Daoy (cell line): ENCODE measurements at regions not wholly inside any gene's neighbourhood (a gene's known extent, or its start where the extent isn't known, plus 50 kb on each side); places are given as distances from the start of the nearest gene placed in this dataset.
"Not testable (repeated sequence)": the region's sequence is repeated elsewhere in the genome, so short reads cannot be mapped to it uniquely, and the experiment has no call there.

Experiments used
- DNase-seq: peaks from one replicate; pipeline ENCODE4 v3.0.0-alpha.2; 2015; ENCODE audit warnings: low read depth

DNA sequence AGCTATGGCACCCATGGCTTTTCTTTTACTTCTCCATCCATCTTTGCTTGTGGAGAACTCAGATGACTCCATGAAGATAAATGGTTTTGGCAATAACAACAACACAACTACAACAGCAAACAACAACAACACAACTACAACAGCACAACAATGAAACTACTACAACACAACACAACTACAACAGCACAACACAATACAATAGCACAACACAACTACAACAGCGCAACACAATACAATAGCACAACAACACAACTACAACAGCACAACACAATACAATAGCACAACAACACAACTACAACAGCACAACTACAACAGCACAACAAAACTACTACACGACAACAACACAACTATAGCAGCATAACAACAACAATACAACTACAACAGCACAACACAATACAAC is 569.4 kb downstream of the TOX3 start:
- DNase-seq, result not testable (repeated sequence)

DNA sequence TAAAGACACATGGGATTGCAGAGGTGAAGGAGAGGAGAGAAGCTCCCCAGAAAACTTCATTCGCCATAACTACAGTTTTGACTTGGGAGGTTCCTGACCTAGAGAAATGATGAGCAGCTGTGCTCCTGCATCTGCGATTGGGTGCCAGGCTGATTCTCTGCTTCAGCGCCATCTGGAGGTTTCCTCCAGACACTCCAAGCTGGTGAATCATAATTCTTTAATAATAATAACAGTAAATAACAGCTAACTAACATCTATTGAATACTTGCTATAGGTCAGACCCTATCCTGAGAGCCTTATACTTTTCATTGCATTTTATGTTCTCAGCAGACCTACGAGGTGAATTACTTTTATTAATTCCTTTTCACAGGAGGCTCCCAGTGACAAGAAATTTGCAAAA is 575.8 kb downstream of the TOX3 start:
- no peak for DNase-seq

DNA sequence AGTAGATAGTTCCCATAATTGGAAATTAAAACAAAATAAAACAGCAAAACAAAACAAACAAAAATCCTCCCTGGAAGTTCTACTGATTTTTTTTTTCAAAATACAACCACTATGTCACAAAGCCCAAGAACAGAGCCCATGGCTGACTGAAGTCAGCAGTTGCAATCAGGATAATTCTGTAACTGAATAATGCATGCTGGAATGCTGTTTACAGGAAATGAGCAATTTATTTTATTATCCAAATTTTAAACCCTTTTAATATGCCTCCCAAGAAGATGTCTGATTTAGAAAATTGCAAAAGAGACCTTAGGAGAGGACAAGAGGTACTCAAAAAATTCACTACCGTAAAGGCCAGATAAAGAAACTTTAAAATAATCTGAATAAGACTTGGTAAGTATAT is 578.2 kb downstream of the TOX3 start:
- DNase-seq, result no peak

DNA sequence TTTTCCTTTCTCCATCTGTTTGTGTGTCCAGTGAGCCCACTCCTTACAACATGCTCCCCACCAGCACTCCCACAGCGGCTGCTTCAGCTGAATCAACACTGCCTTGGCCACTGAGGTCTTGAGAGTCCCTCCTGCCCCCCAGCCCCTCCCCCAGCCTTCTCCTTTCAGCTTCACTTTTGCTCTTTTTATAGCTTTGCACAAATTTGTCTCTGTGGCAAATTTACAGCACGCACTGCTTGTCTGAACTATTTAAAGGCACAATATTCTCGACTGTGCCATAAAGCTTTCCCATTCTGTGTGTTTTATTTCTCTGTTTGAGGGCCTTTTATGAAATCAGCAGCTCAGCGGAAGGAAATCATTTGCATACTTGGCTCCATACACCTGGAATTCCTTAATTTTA is 579.3 kb downstream of the TOX3 start:
- DNase-seq, result no peak

DNA sequence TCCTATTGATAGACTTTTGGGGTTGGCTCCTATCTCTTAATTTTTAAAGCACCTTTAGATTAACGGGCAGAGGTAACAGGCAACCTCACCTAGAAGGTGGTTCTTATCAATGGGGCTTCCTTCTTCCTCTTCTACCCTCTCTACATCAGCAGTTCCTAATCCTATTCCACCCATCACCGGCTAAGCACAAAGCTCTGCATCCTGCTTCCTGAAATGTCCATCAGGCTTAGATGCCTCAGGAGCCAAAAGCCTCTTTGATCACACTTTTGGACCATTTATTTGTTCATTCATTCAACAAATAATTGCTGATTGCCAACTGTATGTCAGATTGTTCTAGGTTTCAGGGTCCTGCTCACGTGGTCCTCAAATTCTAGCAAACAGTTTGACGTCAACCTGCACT is 586.0 kb downstream of the TOX3 start:
- DNase-seq, result no peak

DNA sequence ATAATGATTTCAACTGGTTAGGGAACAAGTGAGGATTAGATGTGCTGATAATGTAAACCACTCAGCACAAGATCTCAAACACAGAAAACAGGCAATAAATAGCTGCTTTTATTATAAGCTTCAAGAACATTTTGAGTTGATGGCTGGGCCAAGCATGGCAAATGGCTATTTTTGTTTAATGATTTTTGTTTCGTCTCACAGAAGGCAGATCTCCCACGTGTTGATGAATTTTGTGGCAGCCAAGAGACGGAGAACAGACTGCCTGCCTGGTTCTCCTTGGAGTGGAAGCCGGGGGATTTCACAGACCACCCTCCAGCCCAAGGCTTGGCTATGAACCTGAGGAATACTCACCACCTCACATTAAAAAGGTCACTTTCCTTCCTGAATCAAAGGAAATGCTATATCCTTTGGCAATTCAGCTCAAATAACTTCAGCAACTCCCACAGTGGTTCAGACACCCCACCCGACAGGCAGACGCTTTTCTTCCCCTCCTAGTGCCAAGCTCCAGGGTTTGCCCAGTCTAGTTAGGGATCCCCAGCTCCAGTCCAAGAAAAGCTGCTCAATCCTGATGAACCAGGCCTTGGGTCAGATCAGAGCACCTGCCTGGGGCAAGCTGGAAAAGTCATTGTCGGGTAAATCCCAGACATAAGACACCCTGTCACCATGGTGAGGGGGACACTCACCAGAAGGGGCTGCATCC is 593.5 kb downstream of the TOX3 start:
- DNase-seq, result no peak

DNA sequence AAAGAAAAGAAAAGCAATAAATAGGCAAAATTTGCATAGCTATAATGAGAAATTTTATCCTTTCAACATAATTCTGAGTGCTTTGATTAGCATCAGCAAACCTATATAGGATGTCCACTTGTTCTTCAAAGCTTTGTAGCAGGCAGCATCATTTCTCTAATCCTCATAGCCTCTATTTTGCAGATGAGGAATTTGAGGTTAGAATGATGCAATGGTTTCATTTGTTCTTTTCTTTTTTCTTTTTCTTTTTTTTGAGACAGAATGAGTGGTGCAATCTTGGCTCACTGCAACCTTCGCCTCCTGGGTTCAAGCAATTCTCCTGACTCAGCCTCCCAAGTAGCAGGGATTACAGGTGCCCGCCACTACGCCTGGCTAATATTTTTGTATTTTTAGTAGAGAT is 594.4 kb downstream of the TOX3 start:
- DNase-seq, result no peak

DNA sequence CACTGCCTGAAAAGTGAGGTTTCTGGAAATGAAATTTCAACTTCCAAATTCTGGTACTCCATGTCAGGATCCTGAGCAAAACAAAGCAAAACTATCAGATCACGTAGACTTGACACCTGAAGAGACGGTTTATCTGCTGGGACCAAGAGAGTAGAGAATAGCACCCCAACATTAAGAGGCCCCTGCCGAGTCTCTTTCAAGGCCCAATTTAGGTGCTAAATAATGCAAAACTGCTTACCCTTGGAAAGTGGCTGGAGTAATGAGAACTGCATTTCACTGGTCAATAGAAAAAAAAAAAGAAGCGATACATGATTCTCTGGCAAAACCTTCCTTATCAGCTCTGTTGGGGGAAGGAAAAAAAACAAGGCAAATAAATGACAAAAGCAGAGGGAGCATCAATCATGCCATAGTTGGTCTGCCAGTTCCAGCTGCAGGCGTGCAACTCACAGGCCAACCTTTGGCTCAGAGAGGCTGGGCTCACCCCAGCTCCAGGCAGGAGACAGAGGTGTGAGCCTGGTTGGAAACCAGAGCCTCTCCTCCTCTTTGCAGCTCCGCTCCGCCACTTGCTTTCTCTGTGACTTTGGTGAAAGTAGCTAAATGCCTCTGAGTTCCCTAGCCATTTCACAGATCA is 595.2 kb downstream of the TOX3 start:
- no peak for DNase-seq

DNA sequence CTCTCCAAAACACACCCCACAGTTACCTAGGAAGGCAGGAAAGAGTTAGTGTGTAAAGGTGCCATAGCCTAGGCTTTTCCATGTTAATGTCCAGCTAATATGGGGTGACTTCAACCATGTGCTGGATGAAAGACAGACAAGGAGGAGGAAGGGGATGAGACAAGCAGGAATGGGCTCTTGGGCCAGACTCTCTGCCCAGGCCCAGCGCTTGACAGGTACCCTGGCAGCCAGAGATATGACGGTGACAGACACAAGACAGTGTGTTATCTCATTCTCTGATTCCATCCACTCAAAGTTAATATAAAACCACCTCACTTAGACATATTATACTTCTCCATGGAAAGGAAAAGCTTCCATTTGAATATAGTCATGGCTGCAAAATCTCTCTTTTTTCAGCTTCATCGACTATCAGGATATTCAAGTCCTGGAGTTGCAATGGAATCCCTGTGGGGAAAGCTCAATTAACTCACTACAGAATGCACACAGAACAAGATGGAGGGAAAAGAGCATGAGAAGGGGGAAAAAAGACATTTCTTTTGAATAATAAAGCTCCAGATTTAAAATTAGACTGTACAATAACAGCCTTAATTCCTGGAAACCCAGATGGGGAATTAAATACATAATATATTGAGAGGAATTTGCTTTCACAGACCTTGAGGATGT is 596.7 kb downstream of the TOX3 start:
- DNase-seq, result no peak

DNA sequence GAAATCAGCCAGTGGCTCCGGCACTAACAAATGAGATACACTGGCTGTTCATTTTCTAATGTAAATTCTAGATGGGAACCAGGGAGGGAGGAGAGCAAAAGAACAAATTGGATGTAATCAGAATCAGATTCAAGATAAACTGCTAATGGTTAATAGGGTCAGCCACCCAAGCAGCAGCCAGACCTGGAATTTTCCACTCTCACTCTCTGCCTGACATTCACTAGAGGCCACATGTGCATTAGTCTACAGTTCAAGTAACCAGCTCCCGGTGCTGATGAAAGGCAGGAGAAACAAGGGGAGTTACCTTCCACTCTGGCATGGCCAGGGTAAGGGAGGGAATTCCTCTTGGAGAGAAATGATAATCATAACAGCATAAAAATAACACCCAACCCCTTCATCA is 597.7 kb downstream of the TOX3 start:
- DNase-seq, result no peak

DNA sequence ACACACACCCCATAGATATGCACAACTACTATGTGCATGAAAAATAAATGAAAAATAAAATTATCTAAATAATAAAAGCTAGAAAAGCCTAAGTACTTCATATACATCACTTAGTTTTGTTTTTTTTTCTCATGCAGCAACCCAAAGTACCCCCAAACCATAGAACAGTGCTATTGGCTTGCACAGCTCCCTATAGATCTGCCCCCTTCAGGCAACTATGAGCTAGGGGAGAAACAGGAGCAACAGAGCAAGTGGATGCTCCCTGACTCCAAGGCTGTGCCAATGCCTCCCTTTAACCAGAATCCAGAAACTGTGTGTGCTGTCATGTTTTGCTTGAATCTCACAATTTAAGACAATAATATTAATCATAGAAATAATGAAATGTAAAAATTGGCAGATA is 605.5 kb downstream of the TOX3 start:
- no peak for DNase-seq

DNA sequence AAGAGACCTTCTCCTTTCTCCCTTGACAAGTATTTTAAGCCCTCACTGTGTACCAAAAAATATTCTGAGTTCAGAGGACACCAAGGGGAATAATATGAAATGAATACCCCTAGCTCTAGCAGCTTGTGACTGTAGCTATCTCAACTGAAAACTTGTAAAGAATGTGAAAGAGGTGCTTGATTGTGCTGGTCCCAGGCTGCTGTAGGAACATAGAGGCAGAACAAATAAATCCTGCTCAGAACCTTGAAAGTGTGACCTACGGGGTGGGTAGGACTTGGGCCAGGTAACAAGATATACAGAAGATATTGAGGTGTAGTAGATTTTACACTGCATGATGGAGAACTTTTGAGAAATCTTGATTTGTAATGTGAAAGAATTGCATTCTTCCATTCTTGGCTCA is 606.8 kb downstream of the TOX3 start:
- no peak for DNase-seq

DNA sequence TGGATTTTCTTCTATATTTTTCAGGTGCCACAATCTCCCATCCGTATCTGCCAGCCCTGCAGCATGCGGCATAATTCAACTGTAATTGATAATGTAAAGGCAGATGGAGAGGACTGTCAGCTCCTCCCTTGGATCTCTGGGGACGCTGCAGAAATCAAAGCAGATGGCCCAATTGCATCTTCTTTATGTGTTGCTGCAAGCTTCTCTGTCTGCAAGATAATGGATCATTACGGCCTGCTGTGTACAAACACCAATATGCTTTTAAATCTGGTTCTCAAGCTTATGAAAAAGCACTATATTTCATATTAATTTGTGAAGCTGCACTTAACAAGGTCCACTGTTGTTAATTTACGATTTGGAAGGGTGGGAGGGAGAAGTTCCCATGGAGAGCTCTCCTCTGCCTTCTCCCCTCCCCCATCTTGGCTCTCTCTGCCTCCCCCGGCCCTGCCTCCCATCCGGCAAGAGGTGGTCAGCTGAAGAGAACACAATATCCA is 607.5 kb downstream of the TOX3 start:
- DNase-seq, result no peak

DNA sequence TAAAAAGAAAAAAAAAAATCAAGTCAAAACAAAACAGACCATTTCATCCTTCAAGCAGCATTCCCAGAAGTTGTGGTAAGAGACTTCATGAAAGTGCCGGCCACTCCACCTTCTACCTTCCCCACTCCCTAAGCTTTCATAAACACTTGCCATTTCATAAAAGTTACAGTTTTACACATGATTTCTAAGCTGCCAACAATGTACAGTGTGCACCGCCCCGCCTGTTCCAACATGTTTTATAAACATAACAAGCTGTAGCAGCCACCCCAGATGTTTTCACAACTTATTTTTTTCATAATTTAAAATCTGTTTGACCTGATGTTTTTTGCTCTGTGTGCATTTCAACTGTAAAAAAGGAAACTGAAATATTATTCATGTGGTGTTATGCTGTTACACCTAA is 608.1 kb downstream of the TOX3 start:
- DNase-seq, result no peak

DNA sequence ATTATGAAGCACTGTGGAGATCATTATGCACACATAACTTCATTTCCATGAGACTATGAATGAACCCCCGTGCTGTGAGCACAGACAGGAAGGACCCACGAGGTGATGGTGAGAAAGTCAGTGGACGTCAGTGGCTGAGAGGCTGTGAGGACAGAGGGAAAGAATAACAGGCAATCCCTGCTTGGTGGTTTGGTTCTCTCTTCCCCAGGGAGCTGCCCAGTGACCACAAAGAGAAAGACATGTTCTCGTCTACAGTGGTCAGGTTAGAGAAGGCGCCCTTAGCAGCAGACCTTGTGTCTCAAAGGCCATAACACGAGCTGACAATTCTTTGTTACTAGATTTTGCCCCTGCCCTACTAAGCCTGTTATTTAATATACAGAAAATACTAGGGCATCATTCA is 609.2 kb downstream of the TOX3 start:
- DNase-seq, result no peak

DNA sequence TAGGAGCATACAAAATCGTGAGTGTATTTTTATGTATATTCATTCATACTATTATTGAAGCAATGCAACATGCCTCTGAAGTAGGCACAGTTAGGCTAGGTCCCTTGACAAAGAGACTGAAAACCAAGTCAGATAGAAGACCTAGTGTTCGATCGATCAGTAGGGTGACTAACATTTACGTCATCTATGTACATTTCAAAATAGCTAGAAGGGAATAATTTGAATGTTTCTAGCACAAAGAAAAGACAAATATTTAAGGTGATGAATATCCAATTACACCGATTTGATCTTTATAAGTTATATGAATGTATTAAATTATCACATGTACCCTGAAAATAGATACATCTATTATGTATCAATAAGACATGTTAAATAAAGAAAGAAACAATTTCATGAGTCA is 610.1 kb downstream of the TOX3 start:
- no peak for DNase-seq

DNA sequence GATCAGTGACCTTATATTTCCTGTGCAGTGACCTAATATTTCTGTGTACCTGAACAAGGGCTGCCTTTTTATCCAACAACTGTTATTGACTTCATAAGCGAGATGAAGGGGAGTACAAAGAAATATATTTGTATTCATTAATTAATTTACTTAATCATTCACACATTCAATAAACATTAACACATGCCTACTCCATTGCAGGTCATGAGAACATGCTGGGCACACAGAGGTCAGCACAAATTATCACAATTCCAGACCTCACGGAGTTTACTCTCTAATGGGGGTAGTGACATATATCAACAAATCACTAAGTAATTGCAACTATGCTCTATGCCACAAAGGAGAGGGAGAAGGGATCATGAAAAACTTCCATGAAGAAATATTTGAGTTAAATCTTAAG is 614.6 kb downstream of the TOX3 start:
- DNase-seq, result no peak

DNA sequence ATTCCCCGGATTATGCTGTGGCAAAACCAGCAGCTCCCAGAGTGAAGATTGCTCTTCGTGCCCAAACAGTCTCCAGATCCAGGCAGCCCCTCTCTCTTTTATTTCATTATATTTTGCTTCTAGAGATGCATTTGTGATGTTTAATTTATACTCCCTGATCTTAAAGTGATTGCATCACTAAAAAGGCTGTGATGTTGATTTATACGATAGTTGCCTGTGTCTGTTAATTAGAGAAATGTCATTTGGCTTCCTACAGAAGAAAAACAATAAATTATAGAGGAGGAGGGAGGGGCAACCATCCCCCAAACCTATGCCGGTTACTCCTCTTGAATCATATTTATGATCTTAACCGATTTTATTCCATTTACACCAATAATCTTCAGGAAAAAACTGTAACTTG is 615.3 kb downstream of the TOX3 start:
- no peak for DNase-seq

DNA sequence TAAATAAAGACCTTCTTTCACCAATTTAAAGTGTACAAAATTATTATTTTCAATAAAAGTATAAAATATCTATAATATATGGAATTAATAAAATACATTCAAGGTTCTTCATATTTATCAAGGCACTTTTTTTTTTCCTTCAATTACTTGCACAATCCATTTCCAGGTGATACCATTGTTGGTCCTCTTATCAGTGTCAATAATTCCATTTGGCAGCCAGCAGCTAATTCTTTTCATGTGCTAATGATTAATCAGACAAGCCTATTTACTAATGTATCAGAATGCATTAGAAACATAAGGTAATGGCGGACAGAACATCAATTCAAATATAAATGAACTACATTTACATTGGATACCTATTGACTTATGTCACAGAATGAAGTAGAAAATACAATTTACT is 622.2 kb downstream of the TOX3 start:
- DNase-seq, result no peak

DNA sequence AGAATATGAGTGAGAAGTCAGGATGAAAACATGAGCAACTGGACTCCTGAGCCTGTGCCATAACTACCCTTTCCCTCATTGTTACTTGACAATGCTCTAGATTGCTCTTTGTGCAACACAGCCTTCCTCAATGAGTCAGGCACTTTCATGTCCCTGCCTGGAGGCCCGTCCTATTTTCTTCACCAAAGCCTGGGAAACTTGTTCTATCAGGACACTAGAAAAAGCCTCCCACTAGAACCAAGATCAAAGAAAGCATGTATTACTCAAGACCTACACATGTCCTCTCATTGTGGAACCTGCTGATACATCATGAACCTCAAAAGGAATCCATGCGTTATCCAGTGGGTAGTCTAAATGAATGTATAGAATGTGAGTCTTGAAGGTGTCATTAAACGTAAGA is 624.5 kb downstream of the TOX3 start:
- no peak for DNase-seq

DNA sequence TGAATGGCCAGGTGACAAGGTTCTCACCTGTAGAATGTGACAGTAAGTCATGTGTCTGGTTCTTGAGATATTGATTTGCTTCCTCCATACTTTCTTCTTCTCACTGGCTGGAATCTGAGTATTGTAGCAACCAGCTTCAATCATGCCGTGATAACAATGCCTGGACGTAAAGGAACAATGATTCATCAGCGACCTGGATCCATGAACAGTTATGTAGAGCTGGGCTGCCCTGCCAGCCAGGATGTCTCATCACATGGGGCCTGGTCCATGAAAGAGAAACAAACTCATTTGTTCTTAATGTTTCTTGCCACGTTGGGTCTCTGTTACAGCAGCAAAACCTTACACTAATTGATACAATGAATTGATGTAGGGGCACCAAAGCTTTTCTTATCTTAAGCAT is 627.2 kb downstream of the TOX3 start:
- no peak for DNase-seq

DNA sequence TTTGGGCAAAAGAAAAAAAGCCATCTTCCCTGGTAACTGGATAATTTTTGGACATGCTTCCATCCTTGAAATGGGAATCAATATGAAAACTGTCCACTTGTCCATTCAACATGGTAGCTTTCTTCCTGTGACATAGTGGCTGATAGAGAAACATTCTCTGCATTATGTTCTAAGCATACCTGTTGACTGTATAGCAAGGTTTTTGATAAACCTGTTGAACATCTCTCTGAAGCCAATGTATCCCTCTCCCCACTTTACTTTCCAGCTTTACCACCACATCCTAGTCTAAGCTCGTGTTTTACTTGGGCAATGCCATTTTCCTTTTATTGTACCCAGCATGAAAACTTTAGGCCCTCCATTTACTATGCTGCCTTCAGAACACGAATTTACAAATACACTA is 630.1 kb downstream of the TOX3 start:
- DNase-seq, result no peak

DNA sequence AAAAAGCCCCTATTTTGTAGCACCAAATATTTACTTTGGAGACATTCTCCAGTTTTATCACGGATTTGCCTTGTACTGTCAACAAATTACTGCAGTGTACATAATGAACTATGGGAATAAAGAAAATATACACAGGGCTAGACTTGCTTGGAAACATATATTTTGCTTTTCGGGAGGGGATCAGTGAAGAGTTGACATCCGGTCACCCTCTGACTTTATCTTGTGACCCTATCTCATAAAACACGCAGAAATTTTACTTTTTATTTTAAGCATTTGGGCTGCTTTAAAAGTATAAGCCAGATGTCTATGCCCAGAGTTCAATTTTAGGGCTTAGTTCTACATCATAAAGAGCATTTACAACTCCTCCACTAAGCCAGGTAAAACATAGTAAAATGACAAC is 630.7 kb downstream of the TOX3 start:
- DNase-seq, result no peak
